ENCODE measurements at regions not wholly inside any gene's neighbourhood (a gene's known extent, or its start where the extent isn't known, plus 50 kb on each side); places are given as distances from the start of the nearest gene placed in this dataset.

DNA sequence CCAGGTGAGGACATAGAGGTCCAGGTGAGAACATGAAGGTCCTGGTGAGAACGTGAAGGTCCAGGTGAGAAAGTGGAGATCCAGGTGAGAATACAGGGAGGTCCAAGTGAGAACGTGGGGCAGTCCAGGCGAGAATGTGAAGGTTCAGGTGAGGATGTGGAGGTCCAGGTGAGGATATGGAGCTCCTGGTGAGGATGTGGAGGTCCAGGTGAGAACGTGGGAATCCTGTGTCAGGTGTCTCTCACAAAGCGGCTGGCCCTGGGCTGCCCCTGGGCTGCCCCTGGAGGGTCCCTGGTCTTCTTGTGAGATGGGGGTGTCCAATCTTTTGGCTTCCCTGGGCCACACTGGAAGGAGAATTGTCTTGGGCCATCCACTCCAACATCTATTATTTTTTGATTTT is 133.4 kb downstream of the MRPL36 start:
- DNase-seq: no peak

DNA sequence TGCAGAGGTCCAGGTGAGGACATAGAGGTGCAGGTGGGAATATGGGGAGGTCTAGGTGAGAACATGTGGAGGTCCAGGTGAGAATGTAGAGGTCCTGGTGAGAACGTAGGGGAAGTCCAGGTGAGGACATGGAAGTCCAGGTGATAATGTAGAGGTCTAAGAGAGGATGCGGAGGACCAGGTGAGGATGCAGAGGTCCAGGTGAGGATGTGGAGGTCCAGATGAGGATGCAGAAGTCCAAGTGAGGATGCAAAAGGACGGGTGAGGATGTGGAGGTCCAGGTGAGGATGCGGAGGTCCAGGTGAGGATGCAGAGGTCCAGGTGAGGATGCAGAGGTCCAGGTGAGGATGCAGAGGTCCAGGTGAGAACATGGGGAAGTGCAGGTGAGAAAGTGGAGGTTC is 133.8 kb downstream of the MRPL36 start:
- DNase-seq: no peak

DNA sequence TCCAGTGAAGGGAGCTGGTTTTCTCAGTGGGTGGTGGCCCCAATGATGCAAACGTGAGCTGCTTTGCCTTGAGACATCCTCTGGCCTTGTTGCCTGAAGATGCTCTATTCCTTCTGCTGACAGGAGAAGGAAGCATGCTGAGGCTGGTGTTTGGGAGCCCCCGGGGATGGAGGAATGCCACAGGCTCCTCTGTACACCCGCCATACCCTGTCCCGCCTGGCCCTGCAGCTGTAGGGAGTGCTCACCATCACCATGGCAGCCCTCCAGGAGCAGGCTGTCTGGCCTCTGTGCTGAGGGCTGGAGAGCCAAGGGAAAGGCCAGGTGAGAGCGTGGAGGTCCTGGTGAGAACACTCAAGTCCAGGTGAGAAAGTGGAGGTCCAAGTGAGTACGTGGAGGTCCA is 134.4 kb downstream of the MRPL36 start:
- no peak for DNase-seq

GRCh38 chr5:1663186-1663585 is 136.5 kb downstream of the MRPL36 start:
- no peak for DNase-seq

DNA sequence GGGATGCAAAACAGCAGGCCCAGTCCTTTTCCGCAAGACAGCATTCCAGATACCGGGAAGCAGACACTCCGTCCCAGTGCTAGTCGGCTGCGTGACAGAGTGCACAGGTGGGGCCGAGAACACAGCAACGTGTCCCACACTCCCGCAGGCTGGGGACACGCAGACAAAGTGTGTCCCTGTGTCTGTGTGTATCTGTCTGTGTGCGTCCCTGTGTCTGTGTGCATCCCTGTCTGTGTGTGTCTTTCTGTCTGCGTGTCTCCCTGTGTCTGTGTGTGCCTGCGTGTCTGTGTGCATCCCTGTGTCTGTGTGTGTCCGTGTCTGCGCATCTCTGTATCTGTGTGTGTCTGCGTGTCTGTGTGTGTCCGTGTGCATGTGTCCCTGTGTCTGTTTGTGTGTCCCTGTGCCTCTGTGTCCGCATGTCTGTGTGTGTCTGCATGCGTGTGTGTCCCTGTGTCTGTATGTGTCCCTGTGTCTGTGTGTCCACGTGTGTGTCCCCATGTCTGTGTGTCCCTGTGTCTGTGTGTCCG is 137.0 kb downstream of the MRPL36 start:
- DNase-seq: no peak

- DNase-seq: no peak
These were observed 137.6 kb downstream of the MRPL36 start for GRCh38 chr5:1661831-1662558.

DNA sequence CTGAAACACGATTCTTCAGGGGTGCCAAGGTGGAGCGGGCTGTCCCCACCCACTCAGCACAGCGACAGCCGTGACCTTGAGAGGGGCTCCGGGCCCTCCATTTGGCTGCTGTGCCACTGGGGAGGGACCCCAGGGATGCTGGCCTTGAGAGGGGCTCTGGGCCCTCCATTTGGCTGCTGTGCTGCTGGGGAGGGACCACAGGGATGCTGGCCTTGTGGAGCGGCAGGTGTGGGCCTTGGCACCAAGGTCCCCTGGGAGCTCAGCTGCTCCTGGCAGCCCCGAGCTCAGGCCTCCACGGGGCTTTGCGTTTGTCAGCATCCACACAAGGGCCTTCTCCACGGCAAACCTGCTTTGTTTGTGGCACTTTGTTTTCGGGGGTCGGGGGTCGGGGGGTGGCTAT is 137.6 kb upstream of the LPCAT1 start:
- DNase-seq: no peak

GRCh38 chr5:1660511-1660910 is 136.8 kb upstream of the LPCAT1 start:
- DNase-seq: no peak

DNA sequence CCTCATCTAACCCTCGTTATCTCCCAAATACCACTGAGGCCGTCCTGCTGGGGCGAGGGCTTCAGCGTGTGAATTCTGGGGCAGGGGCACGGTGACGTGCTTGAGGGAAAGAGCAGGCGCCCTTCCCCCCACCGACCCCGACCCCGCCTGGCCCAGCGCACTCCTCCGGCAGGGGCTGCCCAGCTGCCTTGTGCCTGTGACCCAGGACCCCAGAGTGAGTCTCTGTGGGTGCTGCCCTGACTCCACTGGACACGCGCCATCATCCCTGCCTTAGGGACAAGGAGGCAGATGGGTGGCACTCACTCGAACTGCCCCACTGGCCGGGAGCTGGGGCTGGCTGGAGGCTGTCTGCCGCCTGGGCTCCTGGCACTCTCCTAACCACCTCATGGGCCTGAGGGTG is 136.2 kb upstream of the LPCAT1 start:
- DNase-seq: no peak

DNA sequence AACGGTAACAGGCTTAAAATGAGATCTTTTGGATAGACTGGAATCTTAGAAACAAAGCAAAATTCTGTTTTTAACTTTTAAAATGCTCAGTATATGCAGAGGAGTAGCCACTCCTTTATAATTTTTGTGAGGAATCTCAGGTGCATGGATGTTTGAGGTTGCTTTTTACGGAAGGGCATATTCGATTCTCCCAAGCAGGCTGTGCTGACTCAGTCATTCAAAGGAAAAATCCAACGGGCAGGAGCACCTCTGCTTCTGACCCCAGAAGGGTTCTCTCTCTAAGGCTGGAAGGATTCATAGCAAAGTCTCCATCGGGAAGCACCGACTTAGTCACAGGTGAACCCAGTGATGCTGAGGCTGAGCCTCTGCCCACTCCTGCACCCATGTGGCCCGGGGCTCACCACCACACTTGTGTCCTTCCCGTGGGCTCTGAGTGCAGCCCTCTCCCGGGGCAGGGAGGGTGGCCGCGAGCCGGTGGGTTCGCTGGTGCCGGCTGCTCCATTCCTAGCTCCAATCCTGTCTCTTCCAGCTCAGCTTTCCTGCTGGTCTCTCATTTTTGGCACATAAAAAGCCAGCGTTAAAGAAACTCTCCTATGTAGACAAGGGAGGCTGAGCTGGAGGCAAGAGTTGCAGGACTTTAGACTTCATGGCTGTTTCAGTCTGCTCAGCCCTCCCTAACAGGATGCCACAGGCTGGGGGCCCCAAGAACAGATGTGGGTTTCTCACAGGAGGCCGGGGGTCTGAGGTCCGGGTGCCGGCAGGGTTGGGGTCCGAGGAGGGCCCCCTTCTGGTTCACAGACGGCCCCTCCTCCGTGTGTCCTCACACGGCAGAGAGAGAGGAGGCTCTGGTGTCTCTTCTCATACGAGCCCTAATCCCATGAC is 135.6 kb upstream of the LPCAT1 start:
- DNase-seq: no peak

GRCh38 chr5:1658665-1659064 is 134.9 kb upstream of the LPCAT1 start:
- no peak for DNase-seq

- no peak for DNase-seq
These were observed 133.5 kb upstream of the LPCAT1 start for GRCh38 chr5:1657161-1657741.

DNA sequence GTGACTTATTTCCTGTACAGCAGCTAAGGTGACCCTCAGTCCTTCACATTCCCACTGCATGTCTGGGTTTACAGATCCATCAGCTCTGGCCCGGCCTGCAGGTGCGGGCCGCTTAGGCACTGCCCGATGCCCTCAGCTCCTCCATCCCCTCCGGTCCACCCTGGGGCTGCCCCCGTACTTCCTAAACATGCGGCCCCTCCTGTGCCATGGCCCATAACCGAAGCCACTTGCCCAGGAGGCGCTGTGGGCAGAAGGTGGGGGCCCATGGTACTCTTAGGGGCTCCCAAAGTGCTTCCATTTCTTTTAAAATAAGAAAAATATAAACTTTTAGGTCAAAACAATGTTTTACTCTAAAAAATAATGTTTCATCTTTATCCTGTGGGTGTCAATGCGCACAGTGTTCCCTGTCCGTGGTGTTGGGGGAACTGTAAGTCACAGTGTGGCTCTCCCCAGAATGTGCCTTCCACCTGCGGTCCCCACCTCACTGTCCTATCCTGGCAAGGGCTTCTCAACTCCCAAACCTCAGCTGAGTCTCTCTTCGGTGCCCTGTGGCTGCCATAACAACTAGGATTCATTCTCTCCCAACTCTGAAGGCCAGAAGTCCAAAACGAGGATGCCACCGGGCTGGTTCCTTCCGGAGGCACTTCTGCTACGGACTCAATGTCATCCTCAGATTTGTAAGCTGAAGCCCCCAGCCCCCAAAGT is 132.7 kb upstream of the LPCAT1 start:
- DNase-seq: no peak

DNA sequence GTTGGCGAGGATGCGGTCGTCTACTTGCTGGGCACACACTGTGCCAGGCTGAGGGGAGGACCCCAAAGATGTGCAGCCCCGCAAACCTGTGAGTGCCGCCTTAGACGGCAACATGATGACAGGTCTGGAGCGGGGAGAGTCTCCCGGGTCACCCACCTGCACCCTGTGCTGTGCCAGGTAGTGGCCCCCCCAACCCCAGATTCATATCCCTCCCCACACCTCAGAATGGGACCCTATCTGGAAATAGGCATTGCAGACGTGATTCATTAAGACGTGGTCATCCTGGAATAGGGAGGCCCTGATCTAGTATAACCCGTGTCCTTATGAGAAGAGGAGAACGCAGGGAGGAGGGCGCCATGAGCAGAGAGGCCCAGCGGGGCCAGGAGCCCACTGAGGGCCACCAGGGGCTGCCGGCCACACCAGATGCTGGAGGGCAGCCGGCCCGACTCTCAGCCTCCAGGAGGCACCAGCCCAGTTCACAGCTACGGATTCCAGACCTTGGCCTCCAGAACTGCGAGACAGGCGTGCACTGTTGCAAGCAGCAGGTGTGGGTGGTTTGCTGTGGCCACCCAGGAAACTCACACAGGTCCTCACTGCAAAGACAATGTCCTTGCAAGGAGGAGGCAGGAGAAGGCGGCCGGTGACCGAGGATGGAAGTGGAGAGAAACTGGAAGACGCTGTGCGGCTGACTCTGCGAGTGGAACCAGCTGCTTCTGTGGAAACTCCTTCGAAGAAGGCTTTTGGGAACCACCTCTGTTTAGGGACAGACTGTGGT is 131.9 kb upstream of the LPCAT1 start:
- DNase-seq: no peak

DNA sequence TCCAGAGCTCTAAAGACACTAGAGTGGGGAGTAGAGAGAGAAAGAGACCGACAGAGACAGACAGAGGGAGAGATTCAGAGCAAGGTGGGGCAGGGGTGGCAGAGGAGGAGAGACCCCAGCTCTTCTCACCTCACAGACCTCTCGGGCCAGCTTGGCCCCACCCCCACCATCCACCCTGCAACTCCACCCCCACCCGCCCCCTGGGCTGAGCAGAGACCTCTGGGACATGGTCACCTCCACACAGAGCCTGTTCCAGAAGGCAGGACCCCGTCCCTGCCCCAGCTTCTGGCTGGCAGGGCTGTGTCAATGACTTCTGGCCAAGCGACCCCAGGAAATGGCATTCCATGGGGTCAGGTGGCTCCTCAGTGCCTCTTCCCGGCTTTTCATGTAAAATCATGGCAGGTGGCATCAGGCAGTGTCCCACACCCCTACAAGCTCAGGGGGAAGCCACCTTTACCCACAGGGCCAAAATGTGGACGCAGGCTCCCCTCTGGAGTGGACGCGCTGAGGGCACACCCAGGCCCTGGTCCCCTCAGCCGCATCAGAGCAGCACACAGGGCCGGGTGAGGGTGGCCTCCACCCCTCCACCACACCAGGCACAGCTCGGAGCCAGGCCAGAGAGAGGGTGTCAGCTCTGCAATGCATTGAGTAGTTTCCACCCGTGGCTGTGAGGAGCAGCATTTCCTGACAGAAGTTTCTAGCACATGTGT is 131.2 kb upstream of the LPCAT1 start:
- no peak for DNase-seq

DNA sequence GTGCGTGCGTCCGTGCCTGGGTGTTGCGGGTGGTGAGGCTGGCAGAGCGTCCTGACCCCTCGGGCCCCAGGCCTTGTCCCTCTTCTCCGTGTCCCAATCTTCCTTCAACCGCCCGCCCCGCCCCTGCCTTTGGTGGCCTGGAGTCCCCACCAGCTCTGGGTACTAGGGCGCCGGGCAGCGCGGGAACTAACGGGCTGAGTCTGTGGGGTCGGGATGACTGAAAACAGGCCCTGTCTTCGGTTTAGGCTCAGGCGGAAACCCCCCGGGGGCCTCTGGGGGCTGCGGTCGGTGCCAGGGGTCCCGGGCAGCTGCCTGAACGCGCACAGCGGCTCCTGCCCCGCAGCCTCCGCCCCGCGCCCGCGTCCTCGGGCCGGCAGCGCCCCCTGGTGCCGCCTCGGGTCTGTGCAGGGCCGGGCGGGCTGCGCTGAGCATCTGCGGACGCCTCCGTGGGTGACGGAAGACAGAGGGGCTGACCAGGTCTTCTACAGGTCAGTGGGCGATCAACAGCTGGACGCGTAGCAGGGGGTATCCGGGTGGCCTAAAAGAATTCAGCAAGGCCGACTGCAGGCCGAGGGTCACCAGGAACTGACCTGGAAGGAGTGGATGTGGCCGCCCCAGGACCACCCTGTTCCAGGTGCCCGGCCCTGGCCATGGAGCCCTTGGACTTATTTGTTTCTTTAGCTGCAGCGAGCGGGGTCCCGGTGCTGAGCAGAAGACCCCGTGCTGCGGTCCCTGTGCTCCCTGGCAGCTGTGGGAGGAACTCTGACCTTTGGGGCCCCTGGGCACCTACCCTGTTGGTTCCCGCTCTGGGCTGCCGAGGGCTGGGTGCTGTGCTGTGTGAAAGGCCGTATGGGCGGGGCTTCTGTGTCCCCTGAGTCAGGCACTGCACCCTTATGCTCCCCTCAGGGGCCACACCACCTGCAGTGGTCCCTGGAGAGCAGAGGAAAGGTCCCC is 130.2 kb upstream of the LPCAT1 start:
- peak; percentile 13 for DNase-seq

- no peak for DNase-seq
These were observed 129.3 kb upstream of the LPCAT1 start for GRCh38 chr5:1652873-1653697.

- DNase-seq: no peak
These were observed 128.5 kb upstream of the LPCAT1 start for GRCh38 chr5:1651971-1652872.

All from activated gamma-delta T cell (primary cell).